ENCODE measurements at regions not wholly inside any gene's neighbourhood (a gene's known extent, or its start where the extent isn't known, plus 50 kb on each side); places are given as distances from the start of the nearest gene placed in this dataset.

DNA sequence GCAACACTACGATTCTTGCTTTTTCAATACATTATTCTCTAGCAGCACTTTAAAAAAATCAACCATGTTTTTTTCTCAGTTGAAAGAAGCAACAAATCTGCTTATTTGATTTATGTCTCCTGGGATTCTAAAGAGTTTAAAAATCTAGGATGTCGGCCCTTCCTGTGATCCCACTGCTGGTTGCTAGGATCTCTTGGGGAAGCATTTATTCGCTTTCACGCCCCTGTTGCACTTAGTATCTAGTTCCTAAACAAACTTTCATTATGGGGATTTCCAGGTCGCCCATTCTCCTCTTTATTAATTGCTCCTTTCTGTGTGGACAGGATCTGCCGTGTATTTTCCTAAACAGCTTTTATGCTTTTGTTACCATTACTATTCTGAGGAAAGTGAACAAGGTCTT lies 313.5 kb downstream of the AGTPBP1 start:
- DNase-seq (ENCODE audit: low spot score): no peak

- DNase-seq (ENCODE audit: low spot score): no peak
Observed at GRCh38 chr9:85427772-85428171, 314.0 kb downstream of the AGTPBP1 start.

DNA sequence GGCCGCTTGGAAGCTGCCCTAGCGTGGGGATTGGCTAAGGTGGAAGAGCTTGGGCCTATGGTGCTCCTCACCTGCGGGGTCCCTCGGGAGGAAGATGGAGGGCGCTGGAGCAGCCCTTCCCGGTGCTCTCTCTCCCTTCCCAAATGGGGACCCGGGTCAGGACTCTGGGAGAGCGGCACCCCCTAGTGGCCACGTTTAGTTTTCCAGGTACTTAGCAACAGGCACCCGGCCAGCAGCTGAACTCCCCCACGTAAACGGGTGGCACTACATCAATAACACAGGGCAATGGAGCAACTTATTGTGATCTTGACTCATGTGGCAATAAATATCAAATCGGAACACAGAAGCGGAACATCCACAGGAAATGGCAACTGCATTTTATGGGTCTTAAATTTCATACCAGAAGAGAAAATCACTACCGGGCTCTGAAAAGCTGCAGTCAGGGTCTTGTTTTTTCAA lies 316.6 kb downstream of the AGTPBP1 start:
- peak; percentile 83 for DNase-seq (ENCODE audit: low spot score)

GRCh38 chr9:85423422-85423821 lies 318.3 kb downstream of the AGTPBP1 start:
- DNase-seq (ENCODE audit: low spot score): no peak

DNA sequence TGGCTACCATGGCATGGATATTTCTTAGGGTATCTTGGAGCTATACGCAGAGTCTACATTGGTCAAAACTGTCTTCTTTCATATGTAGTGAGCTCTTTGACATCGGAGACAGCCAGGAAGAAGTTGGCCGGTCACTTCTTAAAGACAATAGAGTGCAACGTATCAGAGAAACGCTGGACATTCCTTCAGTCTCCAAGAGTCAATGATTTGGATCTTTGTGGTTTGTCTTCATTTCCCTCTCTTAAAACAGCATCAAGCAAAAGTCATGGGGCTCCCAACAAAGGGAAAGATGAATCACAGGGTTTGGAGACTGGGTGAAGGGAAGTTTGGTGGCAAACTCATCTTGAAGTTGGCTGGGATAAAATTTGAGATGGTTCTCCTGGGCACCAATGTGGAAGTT lies 320.1 kb downstream of the AGTPBP1 start:
- no peak for DNase-seq (ENCODE audit: low spot score)

GRCh38 chr9:85420750-85421149 lies 321.0 kb downstream of the AGTPBP1 start:
- no peak for DNase-seq (ENCODE audit: low spot score)

GRCh38 chr9:85417674-85418073 lies 324.1 kb downstream of the AGTPBP1 start:
- no peak for DNase-seq (ENCODE audit: low spot score)

GRCh38 chr9:85416715-85417114 lies 325.0 kb downstream of the AGTPBP1 start:
- no peak for DNase-seq (ENCODE audit: low spot score)

DNA sequence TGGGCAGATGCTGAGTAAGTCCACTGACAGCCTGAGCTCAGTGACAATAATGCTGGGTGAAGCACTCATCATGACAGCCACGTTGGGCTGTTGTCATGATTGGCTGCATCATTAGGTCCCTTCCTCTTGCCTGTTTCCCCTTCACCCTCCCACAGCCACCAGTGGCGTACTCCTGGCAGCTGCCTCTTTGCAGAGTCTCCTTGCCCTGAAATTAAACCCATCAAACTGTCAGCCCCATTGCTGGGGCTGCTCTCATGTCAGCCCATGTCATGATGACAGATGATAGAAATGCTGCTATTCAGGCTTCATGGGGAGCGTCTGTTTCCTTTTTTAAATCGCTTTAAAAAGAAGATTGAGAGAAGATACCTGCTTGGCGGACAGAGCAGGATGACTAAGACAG lies 327.4 kb downstream of the AGTPBP1 start:
- DNase-seq (ENCODE audit: low spot score): no peak

DNA sequence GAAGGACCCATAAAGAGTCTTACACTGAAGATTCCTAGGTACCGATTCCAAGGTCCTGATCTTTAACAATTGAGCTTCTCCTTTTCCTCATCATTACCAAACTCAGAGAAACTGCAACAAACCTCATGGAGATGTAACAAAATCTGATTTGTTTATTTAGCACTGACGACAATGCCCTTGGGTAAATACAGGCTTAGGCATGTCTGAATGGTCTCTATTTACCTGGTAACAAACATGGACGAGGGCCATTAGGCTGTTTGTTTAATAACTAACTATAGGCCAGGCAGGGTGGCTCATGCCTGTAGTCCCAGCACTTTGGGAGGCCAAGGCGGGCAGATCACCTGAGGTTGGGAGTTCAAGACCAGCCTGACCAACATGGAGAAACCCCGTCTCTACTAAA lies 333.3 kb downstream of the AGTPBP1 start:
- DNase-seq (ENCODE audit: low spot score): peak; percentile 15

DNA sequence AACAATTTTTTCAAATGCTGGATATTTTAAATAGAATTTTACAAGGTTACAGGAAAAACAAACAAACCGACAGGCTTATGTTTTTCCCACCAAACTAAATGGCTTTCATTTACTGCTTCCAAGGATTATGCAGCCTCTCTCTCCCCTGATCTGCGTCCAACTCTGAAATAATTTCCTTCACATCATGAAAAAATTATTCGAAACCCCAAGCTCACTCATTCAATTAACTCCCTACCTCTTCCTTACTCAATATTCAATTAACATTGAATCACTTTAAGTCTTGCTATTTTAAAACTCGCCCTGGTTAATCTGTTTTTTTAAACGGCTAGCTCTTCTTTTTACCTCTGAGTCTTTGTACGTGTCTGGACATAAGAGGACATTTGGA lies 336.2 kb downstream of the AGTPBP1 start:
- DNase-seq (ENCODE audit: low spot score): no peak

DNA sequence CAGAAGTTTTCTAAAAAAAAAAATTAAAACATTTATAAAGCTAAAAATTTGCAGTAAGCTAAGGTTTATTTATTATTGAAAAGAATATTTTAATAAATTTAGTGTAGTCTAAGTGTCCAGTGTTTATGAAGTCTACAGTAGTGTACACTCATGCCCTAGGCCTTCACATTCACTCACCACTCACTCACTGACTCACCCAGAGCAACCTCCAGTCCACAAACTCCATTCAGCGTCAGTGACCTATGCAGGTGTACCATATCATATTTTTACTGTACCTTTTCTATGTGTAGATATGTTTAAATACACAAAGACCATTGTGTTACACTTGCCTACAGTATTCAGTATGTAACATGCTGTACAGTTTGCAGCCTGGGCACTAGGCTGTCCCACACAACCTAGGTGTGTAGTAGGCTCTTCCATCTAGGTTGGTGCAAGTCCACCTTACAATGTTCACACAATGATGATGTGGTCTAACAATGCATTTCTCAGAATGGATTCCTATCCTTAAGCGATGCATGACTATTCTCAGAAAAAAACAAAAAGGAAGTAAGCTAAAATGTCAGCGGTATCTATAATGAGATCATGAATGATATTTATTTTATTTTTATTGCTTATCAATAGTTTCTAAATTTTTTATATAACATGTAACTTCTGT lies 336.7 kb downstream of the AGTPBP1 start:
- DNase-seq (ENCODE audit: low spot score): no peak

- peak; percentile 27 for DNase-seq (ENCODE audit: low spot score)
Observed at GRCh38 chr9:85402551-85402950, 339.2 kb downstream of the AGTPBP1 start.

DNA sequence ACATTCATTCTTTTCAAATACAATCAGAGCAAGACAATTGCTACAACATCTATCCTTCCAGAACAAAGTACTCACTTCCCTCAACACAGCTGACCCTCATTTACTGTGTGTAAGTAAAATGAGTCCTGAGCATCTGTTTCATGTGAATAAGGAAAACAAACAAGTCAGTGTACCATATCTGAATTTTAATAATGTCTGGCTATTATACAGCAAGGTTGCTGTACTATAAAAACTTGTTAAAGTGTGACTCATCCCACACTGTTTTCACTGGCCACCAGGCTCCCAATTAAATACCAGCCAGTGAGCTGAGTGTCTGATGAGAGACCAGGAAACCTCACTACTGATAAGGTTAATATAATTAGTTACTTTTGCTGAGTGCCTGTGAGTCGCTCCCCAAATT lies 339.8 kb downstream of the AGTPBP1 start:
- DNase-seq (ENCODE audit: low spot score): peak; percentile 63

GRCh38 chr9:85397005-85397404 lies 344.7 kb downstream of the AGTPBP1 start:
- DNase-seq (ENCODE audit: low spot score): no peak

DNA sequence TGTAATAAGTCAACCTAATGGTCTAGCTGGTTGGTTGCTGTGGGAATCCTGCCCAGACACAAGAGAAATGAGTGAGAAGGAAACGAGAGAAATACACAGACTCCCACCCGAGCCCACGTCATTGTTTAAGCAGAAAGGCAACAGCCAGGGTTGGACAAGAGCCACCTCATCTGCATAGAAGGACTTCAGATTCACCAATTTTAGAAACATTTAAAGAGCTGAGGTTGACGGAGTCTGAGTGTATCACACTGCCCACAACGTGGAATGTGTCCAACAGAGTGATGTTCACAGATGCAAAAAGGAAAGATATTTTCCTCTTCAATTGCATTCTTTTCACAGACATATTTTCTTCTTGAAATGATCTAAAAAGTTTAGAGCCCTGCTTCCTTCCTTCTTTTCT lies 349.5 kb downstream of the AGTPBP1 start:
- DNase-seq (ENCODE audit: low spot score): no peak

- peak; percentile 4 for DNase-seq (ENCODE audit: low spot score)
Observed at GRCh38 chr9:85377731-85378289, 363.9 kb downstream of the AGTPBP1 start.

DNA sequence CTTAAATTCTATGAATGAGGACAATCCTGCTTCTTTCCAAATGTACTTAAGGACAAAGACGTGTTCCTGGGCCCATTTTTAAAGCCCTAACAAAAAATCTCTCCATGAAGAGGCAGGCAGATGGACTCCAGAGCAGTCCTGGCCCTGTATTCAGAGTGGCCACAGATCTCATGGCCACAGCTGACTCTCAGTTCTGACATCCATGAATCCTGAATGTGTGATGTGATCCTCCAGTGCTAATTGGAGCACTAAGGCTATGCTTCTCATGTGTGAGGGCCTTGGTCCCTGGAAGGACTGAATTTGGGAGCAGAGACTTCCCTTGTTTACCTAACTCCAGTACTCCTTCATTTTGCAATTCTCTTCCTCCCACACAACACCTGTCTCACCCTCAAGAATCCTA lies 373.0 kb downstream of the AGTPBP1 start:
- no peak for DNase-seq (ENCODE audit: low spot score)

- DNase-seq (ENCODE audit: low spot score): no peak
Observed at GRCh38 chr9:85359161-85359560, 382.6 kb downstream of the AGTPBP1 start.

DNA sequence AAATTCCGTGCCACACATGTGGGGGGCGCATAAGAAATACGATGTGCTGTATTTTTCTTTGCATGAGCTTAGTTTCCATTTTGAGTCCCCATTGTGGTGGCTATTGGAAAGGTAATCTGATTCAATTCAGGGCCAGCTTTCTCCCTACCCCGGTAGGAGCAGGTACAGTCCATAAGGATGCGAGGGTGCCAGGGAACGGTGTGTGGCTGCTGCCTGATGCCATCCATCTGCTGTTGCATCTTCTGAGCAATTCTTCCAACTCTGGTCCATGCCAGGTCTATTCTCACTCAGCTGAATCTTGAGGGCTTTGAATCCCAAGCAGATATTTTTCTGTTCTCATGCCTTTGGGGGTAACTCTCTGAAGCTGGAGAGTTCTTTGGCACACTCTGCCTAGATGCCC lies 392.7 kb downstream of the AGTPBP1 start:
- DNase-seq (ENCODE audit: low spot score): no peak

DNA sequence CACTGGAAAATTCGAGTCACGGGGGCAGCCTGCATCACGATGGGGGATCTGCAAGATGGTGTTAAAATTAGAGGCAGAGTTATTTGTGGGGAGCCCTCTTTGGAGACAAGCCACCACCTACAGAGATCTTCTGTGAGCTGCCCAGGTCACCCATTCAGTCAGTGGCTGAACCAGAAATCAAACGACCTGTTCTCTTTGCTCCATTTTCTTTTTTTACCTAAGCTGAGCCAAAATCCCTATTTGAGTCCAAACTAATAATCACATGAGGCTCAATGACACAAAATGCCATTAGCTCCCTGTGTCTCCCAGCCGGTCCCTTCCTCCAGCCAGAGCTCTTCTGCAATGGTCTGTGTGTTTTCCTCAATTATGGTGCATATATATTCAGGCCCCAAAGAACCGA lies 394.2 kb downstream of the AGTPBP1 start:
- no peak for DNase-seq (ENCODE audit: low spot score)

DNA sequence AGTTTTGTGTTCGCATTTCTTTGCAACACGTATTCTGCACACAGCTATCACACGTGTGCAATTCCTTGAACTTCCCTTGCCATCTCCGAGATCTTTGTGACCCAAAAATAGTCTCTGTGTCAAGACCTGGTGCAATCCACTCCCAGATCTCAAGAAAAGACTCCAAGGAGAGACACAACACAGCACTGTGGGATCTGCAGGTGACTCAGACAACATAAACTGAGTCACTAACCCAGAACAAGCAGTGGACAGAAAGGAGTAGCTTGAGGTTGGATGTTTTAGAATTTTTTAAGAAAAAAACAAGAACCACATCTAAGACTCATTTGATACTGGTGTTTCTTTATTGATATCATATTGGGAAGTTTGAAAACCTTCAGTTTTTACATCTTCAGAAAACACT lies 396.9 kb downstream of the AGTPBP1 start:
- DNase-seq (ENCODE audit: low spot score): no peak

DNA sequence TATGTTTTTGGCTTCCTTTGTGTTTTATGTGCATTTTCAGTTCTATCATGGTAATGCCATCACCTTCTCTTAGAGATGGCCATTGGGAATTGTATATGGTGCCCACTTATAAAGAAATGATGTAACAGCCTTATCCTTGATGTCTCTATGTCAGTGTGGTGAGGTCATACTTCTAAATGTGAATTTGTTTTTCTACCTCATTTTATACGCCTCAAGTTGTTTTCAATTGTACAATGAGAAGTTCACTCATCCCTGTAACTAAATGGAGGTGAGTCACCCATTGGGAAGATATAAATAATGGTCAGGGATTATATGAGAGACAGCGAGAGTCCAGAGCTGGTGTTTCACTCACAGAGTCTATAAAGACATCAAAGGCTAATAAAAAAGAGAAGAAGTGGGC lies 402.4 kb downstream of the AGTPBP1 start:
- DNase-seq (ENCODE audit: low spot score): no peak

DNA sequence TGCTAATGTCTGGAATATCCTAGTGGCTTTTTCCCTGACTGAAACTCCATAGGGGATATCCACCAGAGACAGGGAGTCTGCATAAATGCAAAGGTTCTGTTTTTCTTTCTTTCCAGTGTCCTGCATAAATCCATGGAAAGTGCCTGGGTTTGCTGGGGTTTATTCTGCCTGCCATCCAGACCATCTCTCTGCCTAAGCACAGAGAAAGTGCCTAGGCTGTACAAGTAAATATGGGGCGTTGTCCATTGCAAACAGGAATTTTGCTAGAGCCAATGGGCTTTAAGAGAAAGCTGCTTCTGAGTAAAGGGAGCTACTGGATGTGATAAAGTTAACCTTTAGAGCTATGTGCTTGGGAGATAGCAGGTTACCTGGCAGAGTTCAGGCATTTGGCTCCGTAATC lies 407.5 kb downstream of the AGTPBP1 start:
- no peak for DNase-seq (ENCODE audit: low spot score)
